GM12892 (cell line): ENCODE measurements at regions not wholly inside any gene's neighbourhood (a gene's known extent, or its start where the extent isn't known, plus 50 kb on each side); places are given as distances from the start of the nearest gene placed in this dataset.
"Not testable (repeated sequence)": the region's sequence is repeated elsewhere in the genome, so short reads cannot be mapped to it uniquely, and the experiment has no call there.

Source experiments
- POLR2A ChIP-seq: IDR thresholded peaks from 2 replicates; pipeline ENCODE4 v1.6.1; 2011; ENCODE audit warnings: low read depth, low read length, control low read depth
- POLR2AphosphoS5 ChIP-seq: IDR thresholded peaks from 2 replicates; pipeline ENCODE4 v1.6.1; 2011; ENCODE audit warnings: low read depth, low read length, control low read depth
- TAF1 ChIP-seq: IDR thresholded peaks from 2 replicates; pipeline ENCODE4 v1.6.1; 2011; ENCODE audit warnings: low read depth, mild to moderate bottlenecking, control low read depth, low read length, borderline replicate concordance

GRCh38 chr5:127221936-127222335 is 68.7 kb upstream of the MEGF10 start:
- not testable (repeated sequence) for TF ChIP-seq POLR2A, POLR2AphosphoS5, TAF1
